ENCODE measurements at regions not wholly inside any gene's neighbourhood (a gene's known extent, or its start where the extent isn't known, plus 50 kb on each side); places are given as distances from the start of the nearest gene placed in this dataset.

GRCh38 chr9:99533421-99533820 lies 288.3 kb upstream of the NR4A3 start:
- in situ Hi-C loops (cut with HindIII; ENCODE audit: low pct_ligation_motif_present, low pct_unique_long_range_greater_than_20kb, low sequenced_read_pairs), result no loop called here
- DNase-seq, result no peak

GRCh38 chr9:99537996-99538395 lies 283.7 kb upstream of the NR4A3 start:
- in situ Hi-C loops (cut with HindIII; ENCODE audit: low pct_ligation_motif_present, low pct_unique_long_range_greater_than_20kb, low sequenced_read_pairs), result no loop called here
- DNase-seq, result no peak

- in situ Hi-C loops (cut with HindIII; ENCODE audit: low pct_ligation_motif_present, low pct_unique_long_range_greater_than_20kb, low sequenced_read_pairs), result no loop called here
- no peak for DNase-seq
Observed at GRCh38 chr9:99544526-99544925, 277.2 kb upstream of the NR4A3 start.

- DNase-seq, result no peak
- in situ Hi-C loops (cut with HindIII; ENCODE audit: low pct_ligation_motif_present, low pct_unique_long_range_greater_than_20kb, low sequenced_read_pairs), result no loop called here
Observed at GRCh38 chr9:99549441-99549840, 272.2 kb upstream of the NR4A3 start.

- in situ Hi-C loops (cut with HindIII; ENCODE audit: low pct_ligation_motif_present, low pct_unique_long_range_greater_than_20kb, low sequenced_read_pairs), result no loop called here
- DNase-seq, result no peak
Observed at GRCh38 chr9:99555792-99556191, 265.9 kb upstream of the NR4A3 start.

- in situ Hi-C loops (cut with HindIII; ENCODE audit: low pct_ligation_motif_present, low pct_unique_long_range_greater_than_20kb, low sequenced_read_pairs), result no loop called here
Observed at GRCh38 chr9:99556998-99557397, 264.7 kb upstream of the NR4A3 start.

GRCh38 chr9:99557816-99558215 lies 263.9 kb upstream of the NR4A3 start:
- in situ Hi-C loops (cut with HindIII; ENCODE audit: low pct_ligation_motif_present, low pct_unique_long_range_greater_than_20kb, low sequenced_read_pairs), result no loop called here
- no peak for DNase-seq

More at GRCh38 chr9:99556998-99557397, 264.7 kb upstream of the NR4A3 start:
- no peak for DNase-seq

GRCh38 chr9:99559776-99560175 lies 261.9 kb upstream of the NR4A3 start:
- in situ Hi-C loops (cut with HindIII; ENCODE audit: low pct_ligation_motif_present, low pct_unique_long_range_greater_than_20kb, low sequenced_read_pairs), result no loop called here

GRCh38 chr9:99560561-99560960 lies 261.1 kb upstream of the NR4A3 start:
- no peak for DNase-seq
- in situ Hi-C loops (cut with HindIII; ENCODE audit: low pct_ligation_motif_present, low pct_unique_long_range_greater_than_20kb, low sequenced_read_pairs), result no loop called here

More at GRCh38 chr9:99559776-99560175, 261.9 kb upstream of the NR4A3 start:
- DNase-seq, result no peak

GRCh38 chr9:99561509-99561917 lies 260.2 kb upstream of the NR4A3 start:
- no peak for DNase-seq
- in situ Hi-C loops (cut with HindIII; ENCODE audit: low pct_ligation_motif_present, low pct_unique_long_range_greater_than_20kb, low sequenced_read_pairs), result no loop called here

GRCh38 chr9:99561961-99562565 lies 259.6 kb upstream of the NR4A3 start:
- no peak for DNase-seq
- in situ Hi-C loops (cut with HindIII; ENCODE audit: low pct_ligation_motif_present, low pct_unique_long_range_greater_than_20kb, low sequenced_read_pairs), result no loop called here

- DNase-seq, result no peak
- in situ Hi-C loops (cut with HindIII; ENCODE audit: low pct_ligation_motif_present, low pct_unique_long_range_greater_than_20kb, low sequenced_read_pairs), result no loop called here
Observed at GRCh38 chr9:99563364-99563763, 258.3 kb upstream of the NR4A3 start.

GRCh38 chr9:99565203-99565602 lies 256.5 kb upstream of the NR4A3 start:
- DNase-seq, result no peak
- in situ Hi-C loops (cut with HindIII; ENCODE audit: low pct_ligation_motif_present, low pct_unique_long_range_greater_than_20kb, low sequenced_read_pairs), result no loop called here

- in situ Hi-C loops (cut with HindIII; ENCODE audit: low pct_ligation_motif_present, low pct_unique_long_range_greater_than_20kb, low sequenced_read_pairs), result no loop called here
Observed at GRCh38 chr9:99567436-99567835, 254.2 kb upstream of the NR4A3 start.

GRCh38 chr9:99569840-99570239 lies 251.8 kb upstream of the NR4A3 start:
- in situ Hi-C loops (cut with HindIII; ENCODE audit: low pct_ligation_motif_present, low pct_unique_long_range_greater_than_20kb, low sequenced_read_pairs), result no loop called here

More at GRCh38 chr9:99567436-99567835, 254.2 kb upstream of the NR4A3 start:
- no peak for DNase-seq

GRCh38 chr9:99572567-99572966 lies 249.1 kb upstream of the NR4A3 start:
- in situ Hi-C loops (cut with HindIII; ENCODE audit: low pct_ligation_motif_present, low pct_unique_long_range_greater_than_20kb, low sequenced_read_pairs), result no loop called here
- no peak for DNase-seq

More at GRCh38 chr9:99569840-99570239, 251.8 kb upstream of the NR4A3 start:
- no peak for DNase-seq

GRCh38 chr9:99573085-99573484 lies 248.6 kb upstream of the NR4A3 start:
- in situ Hi-C loops (cut with HindIII; ENCODE audit: low pct_ligation_motif_present, low pct_unique_long_range_greater_than_20kb, low sequenced_read_pairs), result no loop called here
- DNase-seq, result no peak

- in situ Hi-C loops (cut with HindIII; ENCODE audit: low pct_ligation_motif_present, low pct_unique_long_range_greater_than_20kb, low sequenced_read_pairs), result no loop called here
- no peak for DNase-seq
Observed at GRCh38 chr9:99573886-99574285, 247.8 kb upstream of the NR4A3 start.

GRCh38 chr9:99576002-99576401 lies 245.7 kb upstream of the NR4A3 start:
- in situ Hi-C loops (cut with HindIII; ENCODE audit: low pct_ligation_motif_present, low pct_unique_long_range_greater_than_20kb, low sequenced_read_pairs), result no loop called here
- DNase-seq, result no peak

GRCh38 chr9:99576876-99577275 lies 244.8 kb upstream of the NR4A3 start:
- in situ Hi-C loops (cut with HindIII; ENCODE audit: low pct_ligation_motif_present, low pct_unique_long_range_greater_than_20kb, low sequenced_read_pairs), result no loop called here
- no peak for DNase-seq

- in situ Hi-C loops (cut with HindIII; ENCODE audit: low pct_ligation_motif_present, low pct_unique_long_range_greater_than_20kb, low sequenced_read_pairs), result no loop called here
- no peak for DNase-seq
Observed at GRCh38 chr9:99577351-99577750, 244.3 kb upstream of the NR4A3 start.

All from ACHN (cell line).